ENCODE measurements at regions not wholly inside any gene's neighbourhood (a gene's known extent, or its start where the extent isn't known, plus 50 kb on each side); places are given as distances from the start of the nearest gene placed in this dataset.

GRCh38 chr5:125331987-125332598, 585.7 kb upstream of the ZNF608 start:
- no peak for DNase-seq
- no peak for ATAC-seq

- no peak for DNase-seq
- ATAC-seq: no peak
These were observed 587.0 kb upstream of the ZNF608 start for GRCh38 chr5:125333416-125333815.

- DNase-seq: no peak
- peak; percentile 32 for ATAC-seq
These were observed 590.0 kb upstream of the ZNF608 start for GRCh38 chr5:125336401-125336800.

GRCh38 chr5:125337294-125337693, 590.9 kb upstream of the ZNF608 start:
- ATAC-seq (no peak), DNase-seq (no peak)

GRCh38 chr5:125338440-125339174, 592.2 kb upstream of the ZNF608 start:
- DNase-seq (no peak), ATAC-seq (no peak)

GRCh38 chr5:125341436-125341835, 595.0 kb upstream of the ZNF608 start:
- no peak for ATAC-seq
- no peak for DNase-seq

- ATAC-seq: no peak
- DNase-seq: no peak
These were observed 596.6 kb upstream of the ZNF608 start for GRCh38 chr5:125343015-125343414.

- ATAC-seq (no peak), DNase-seq (no peak)
These were observed 599.9 kb upstream of the ZNF608 start for GRCh38 chr5:125346316-125346715.

- ATAC-seq (no peak), DNase-seq (no peak)
These were observed 601.8 kb upstream of the ZNF608 start for GRCh38 chr5:125348221-125348692.

GRCh38 chr5:125348936-125349831, 602.7 kb upstream of the ZNF608 start:
- DNase-seq (no peak), ATAC-seq (no peak)

GRCh38 chr5:125357660-125358059, 611.2 kb upstream of the ZNF608 start:
- ATAC-seq (no peak), DNase-seq (no peak)

- ATAC-seq (no peak), DNase-seq (no peak)
These were observed 619.3 kb upstream of the ZNF608 start for GRCh38 chr5:125365747-125366146.

GRCh38 chr5:125367702-125368101, 621.3 kb upstream of the ZNF608 start:
- no peak for ATAC-seq
- DNase-seq: no peak

- no peak for DNase-seq
- ATAC-seq: no peak
These were observed 624.2 kb upstream of the ZNF608 start for GRCh38 chr5:125370461-125371205.

- ATAC-seq: no peak
- DNase-seq: no peak
These were observed 626.5 kb upstream of the ZNF608 start for GRCh38 chr5:125372694-125373631.

- no peak for ATAC-seq
- no peak for DNase-seq
These were observed 628.7 kb upstream of the ZNF608 start for GRCh38 chr5:125375143-125375542.

GRCh38 chr5:125376059-125376641, 629.7 kb upstream of the ZNF608 start:
- no peak for DNase-seq
- ATAC-seq: no peak

- no peak for ATAC-seq
- DNase-seq: no peak
These were observed 630.7 kb upstream of the ZNF608 start for GRCh38 chr5:125377141-125377540.

- no peak for ATAC-seq
- no peak for DNase-seq
These were observed 634.9 kb upstream of the ZNF608 start for GRCh38 chr5:125381290-125381689.

- DNase-seq (no peak), ATAC-seq (no peak)
These were observed 637.6 kb upstream of the ZNF608 start for GRCh38 chr5:125384071-125384470.

GRCh38 chr5:125390326-125390725, 643.9 kb upstream of the ZNF608 start:
- ATAC-seq (no peak), DNase-seq (no peak)

Measured in stimulated activated naive CD8-positive, alpha-beta T cell treated with anti-CD3 and anti-CD28 coated beads, Interleukin-15, Interleukin-2, amounts not matched to agents 100 U/mL and 50 U/mL, for 24 hours (primary cell).